Naive B cell (primary cell): ENCODE measurements at regions not wholly inside any gene's neighbourhood (a gene's known extent, or its start where the extent isn't known, plus 50 kb on each side); places are given as distances from the start of the nearest gene placed in this dataset.

Source experiments
- ATAC-seq, 2 donors: fragments of 150-1000 bp; cut with Tn5 transposase; 2 replicates each; pipeline ENCODE4 v1.10.0; 2021; ENCODE audit warnings: low read depth in 2 of 2, mild to moderate bottlenecking in 2 of 2, moderate library complexity in 2 of 2
- DNase-seq: peaks from one replicate; pipeline ENCODE4 v3.0.0; 2022
- H3K27ac Mint-ChIP-seq, 6 donors: one replicate each; pipeline ENCODE4 v1.8.0; 2020 to 2022; ENCODE audit warnings: mild to moderate bottlenecking in 6 of 6, mixed read lengths in 6 of 6, moderate library complexity in 5 of 6, inconsistent platforms in 2 of 6
- H3K27me3 Mint-ChIP-seq, 3 donors: one replicate each; pipeline ENCODE4 v1.8.0; 2021 to 2022; ENCODE audit warnings: mixed read lengths in 3 of 3, mild to moderate bottlenecking in 1 of 3
- H3K36me3 Mint-ChIP-seq, 2 donors: one replicate each; pipeline ENCODE4 v1.8.0; 2020 to 2022; ENCODE audit warnings: mixed read lengths in 2 of 2, inconsistent platforms in 1 of 2, mild to moderate bottlenecking in 1 of 2
- H3K4me1 Mint-ChIP-seq, 3 donors: one replicate each; pipeline ENCODE4 v1.8.0; 2020 to 2022; ENCODE audit warnings: mixed read lengths in 3 of 3, inconsistent platforms in 1 of 3, mild to moderate bottlenecking in 1 of 3, moderate library complexity in 1 of 3
- H3K4me3 Mint-ChIP-seq, 8 donors: one replicate each; pipeline ENCODE4 v1.8.0; 2020 to 2022; ENCODE audit warnings: mild to moderate bottlenecking in 8 of 8, mixed read lengths in 8 of 8, moderate library complexity in 8 of 8, inconsistent platforms in 2 of 8
- H3K9me3 Mint-ChIP-seq, 7 donors: one replicate each; pipeline ENCODE4 v1.8.0; 2020 to 2022; ENCODE audit warnings: mixed read lengths in 7 of 7, mild to moderate bottlenecking in 5 of 7, inconsistent platforms in 2 of 7, moderate library complexity in 1 of 7

GRCh38 chr7:9961161-9961922, 1012.3 kb upstream of the PHF14 start:
- no peak overlapping the region for H3K27ac Mint-ChIP-seq
- H3K27me3 Mint-ChIP-seq = no peaks in the 10 kb centered on the region

GRCh38 chr7:9962742-9963141, 1010.9 kb upstream of the PHF14 start:
- no peaks in the 10 kb centered on the region for H3K4me1 Mint-ChIP-seq
- H3K27ac Mint-ChIP-seq = no peak overlapping the region
- no peak for DNase-seq
- no peak overlapping the region for H3K4me3 Mint-ChIP-seq
- peaks cover 0 to 10% (median 0%) of the 10 kb centered on the region in 7 donors for H3K9me3 Mint-ChIP-seq
- no peaks in the 10 kb centered on the region for H3K27me3 Mint-ChIP-seq
- ATAC-seq = no peak
- H3K36me3 Mint-ChIP-seq = no peaks in the 10 kb centered on the region

More at GRCh38 chr7:9961161-9961922, 1012.3 kb upstream of the PHF14 start:
- DNase-seq = no peak
- Mint-ChIP-seq H3K9me3 (peaks cover 0 to 10% (median 1%) of the 10 kb centered on the region in 7 donors), H3K36me3 (no peaks in the 10 kb centered on the region), H3K4me1 (no peaks in the 10 kb centered on the region), H3K4me3 (no peak overlapping the region)
- no peak for ATAC-seq

- no peak for ATAC-seq
- Mint-ChIP-seq H3K4me1 (no peaks in the 10 kb centered on the region), H3K36me3 (no peaks in the 10 kb centered on the region), H3K9me3 (no peaks in the 10 kb centered on the region), H3K4me3 (no peak overlapping the region), H3K27ac (no peak overlapping the region), H3K27me3 (no peaks in the 10 kb centered on the region)
- no peak for DNase-seq
Observed at GRCh38 chr7:9978106-9979064, 995.3 kb upstream of the PHF14 start.

- H3K9me3 Mint-ChIP-seq = no peaks in the 10 kb centered on the region
- ATAC-seq (no peak), DNase-seq (no peak)
- H3K36me3 Mint-ChIP-seq = no peaks in the 10 kb centered on the region
- no peaks in the 10 kb centered on the region for H3K4me1 Mint-ChIP-seq
- no peaks in the 10 kb centered on the region for H3K27me3 Mint-ChIP-seq
- no peak overlapping the region for H3K27ac Mint-ChIP-seq
- H3K4me3 Mint-ChIP-seq = no peak overlapping the region
Observed at GRCh38 chr7:9981742-9982349, 991.8 kb upstream of the PHF14 start.

GRCh38 chr7:9983048-9983447, 990.6 kb upstream of the PHF14 start:
- H3K4me3 Mint-ChIP-seq = no peak overlapping the region
- no peak for ATAC-seq

GRCh38 chr7:10015687-10016086, 958.0 kb upstream of the PHF14 start:
- Mint-ChIP-seq H3K4me3 (no peak overlapping the region), H3K27me3 (no peaks in the 10 kb centered on the region), H3K36me3 (no peaks in the 10 kb centered on the region), H3K27ac (no peak overlapping the region), H3K4me1 (no peaks in the 10 kb centered on the region), H3K9me3 (peaks cover 4 to 17% (median 6%) of the 10 kb centered on the region in 7 donors)
- ATAC-seq (no peak), DNase-seq (no peak)

More at GRCh38 chr7:9983048-9983447, 990.6 kb upstream of the PHF14 start:
- Mint-ChIP-seq H3K9me3 (peaks cover 0 to 11% (median 1%) of the 10 kb centered on the region in 7 donors), H3K4me1 (no peaks in the 10 kb centered on the region), H3K27ac (no peak overlapping the region), H3K36me3 (no peaks in the 10 kb centered on the region), H3K27me3 (no peaks in the 10 kb centered on the region)
- DNase-seq = no peak

- Mint-ChIP-seq H3K4me1 (no peaks in the 10 kb centered on the region), H3K27ac (no peak overlapping the region), H3K9me3 (peaks cover 0 to 9% (median 4%) of the 10 kb centered on the region in 7 donors), H3K4me3 (no peak overlapping the region), H3K36me3 (no peaks in the 10 kb centered on the region), H3K27me3 (no peaks in the 10 kb centered on the region)
- DNase-seq (no peak), ATAC-seq (no peak)
Observed at GRCh38 chr7:10022480-10022879, 951.2 kb upstream of the PHF14 start.

- Mint-ChIP-seq H3K36me3 (no peaks in the 10 kb centered on the region), H3K27me3 (no peaks in the 10 kb centered on the region), H3K4me3 (no peak overlapping the region)
Observed at GRCh38 chr7:10022957-10023356, 950.7 kb upstream of the PHF14 start.

GRCh38 chr7:10034843-10035556, 938.7 kb upstream of the PHF14 start:
- no peak for ATAC-seq
- H3K27ac Mint-ChIP-seq = no peak overlapping the region

More at GRCh38 chr7:10022957-10023356, 950.7 kb upstream of the PHF14 start:
- ATAC-seq = no peak
- Mint-ChIP-seq H3K27ac (no peak overlapping the region), H3K9me3 (peaks cover 0 to 9% (median 4%) of the 10 kb centered on the region in 7 donors), H3K4me1 (no peaks in the 10 kb centered on the region)
- no peak for DNase-seq

GRCh38 chr7:10036693-10037092, 937.0 kb upstream of the PHF14 start:
- Mint-ChIP-seq H3K9me3 (peaks cover 0 to 4% (median 0%) of the 10 kb centered on the region in 7 donors), H3K27ac (no peak overlapping the region), H3K27me3 (no peaks in the 10 kb centered on the region), H3K36me3 (no peaks in the 10 kb centered on the region), H3K4me1 (no peaks in the 10 kb centered on the region), H3K4me3 (no peak overlapping the region)
- DNase-seq (no peak), ATAC-seq (no peak)

More at GRCh38 chr7:10034843-10035556, 938.7 kb upstream of the PHF14 start:
- Mint-ChIP-seq H3K4me1 (no peaks in the 10 kb centered on the region), H3K36me3 (no peaks in the 10 kb centered on the region), H3K9me3 (peaks cover 0 to 4% (median 2%) of the 10 kb centered on the region in 7 donors), H3K4me3 (no peak overlapping the region), H3K27me3 (no peaks in the 10 kb centered on the region)
- no peak for DNase-seq

- no peak for ATAC-seq
- no peak overlapping the region for H3K4me3 Mint-ChIP-seq
Observed at GRCh38 chr7:10038351-10038750, 935.3 kb upstream of the PHF14 start.

GRCh38 chr7:10040674-10041073, 933.0 kb upstream of the PHF14 start:
- no peak for DNase-seq
- Mint-ChIP-seq H3K27ac (no peak overlapping the region), H3K9me3 (peaks cover 0 to 8% (median 0%) of the 10 kb centered on the region in 7 donors), H3K4me3 (no peak overlapping the region), H3K27me3 (no peaks in the 10 kb centered on the region), H3K4me1 (no peaks in the 10 kb centered on the region), H3K36me3 (no peaks in the 10 kb centered on the region)
- ATAC-seq = no peak

More at GRCh38 chr7:10038351-10038750, 935.3 kb upstream of the PHF14 start:
- Mint-ChIP-seq H3K36me3 (no peaks in the 10 kb centered on the region), H3K4me1 (no peaks in the 10 kb centered on the region), H3K9me3 (peaks cover 0 to 4% (median 0%) of the 10 kb centered on the region in 7 donors), H3K27me3 (no peaks in the 10 kb centered on the region), H3K27ac (peak overlapping the region in 1 of 6 donors; percentile 22)
- DNase-seq = no peak

- H3K4me3 Mint-ChIP-seq = no peak overlapping the region
- no peaks in the 10 kb centered on the region for H3K27me3 Mint-ChIP-seq
- H3K27ac Mint-ChIP-seq = no peak overlapping the region
- no peaks in the 10 kb centered on the region for H3K36me3 Mint-ChIP-seq
- ATAC-seq (no peak), DNase-seq (no peak)
- H3K4me1 Mint-ChIP-seq = no peaks in the 10 kb centered on the region
- peaks cover 0 to 5% (median 0%) of the 10 kb centered on the region in 7 donors for H3K9me3 Mint-ChIP-seq
Observed at GRCh38 chr7:10070899-10071298, 902.8 kb upstream of the PHF14 start.
